Activated CD8-positive, alpha-beta memory T cell treated with anti-CD3 and anti-CD28 coated beads for 4 hours (primary cell): ENCODE measurements at regions not wholly inside any gene's neighbourhood (a gene's known extent, or its start where the extent isn't known, plus 50 kb on each side); places are given as distances from the start of the nearest gene placed in this dataset.
"Not testable (repeated sequence)": the region's sequence is repeated elsewhere in the genome, so short reads cannot be mapped to it uniquely, and the experiment has no call there.

ENCODE experiments used
- DNase-seq, 2 donors: peaks; one replicate each; pipeline ENCODE4 v3.0.0-alpha.2; 2020; ENCODE audit warnings: low read depth in 2 of 2

DNA sequence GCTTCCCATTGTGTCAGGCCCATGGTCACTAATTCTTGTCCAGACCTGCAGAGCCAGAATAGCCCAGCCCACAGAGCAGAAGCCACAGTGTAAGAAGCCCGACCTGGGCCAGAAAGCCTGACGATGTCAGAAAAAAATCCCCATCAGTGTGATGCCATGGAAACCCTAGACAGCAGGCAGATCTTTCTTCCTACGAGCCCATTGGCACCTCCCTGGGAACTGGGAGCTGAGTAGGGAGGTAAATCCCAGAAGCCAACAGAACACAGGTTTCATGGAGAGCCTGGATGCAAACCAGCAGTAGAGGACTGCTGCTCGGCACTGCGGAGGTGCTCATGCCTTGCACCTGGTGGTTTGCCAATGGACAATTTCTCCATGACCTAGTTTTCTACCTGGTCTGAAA, 82.2 kb upstream of the SLC22A16 start:
- no peak for DNase-seq

DNA sequence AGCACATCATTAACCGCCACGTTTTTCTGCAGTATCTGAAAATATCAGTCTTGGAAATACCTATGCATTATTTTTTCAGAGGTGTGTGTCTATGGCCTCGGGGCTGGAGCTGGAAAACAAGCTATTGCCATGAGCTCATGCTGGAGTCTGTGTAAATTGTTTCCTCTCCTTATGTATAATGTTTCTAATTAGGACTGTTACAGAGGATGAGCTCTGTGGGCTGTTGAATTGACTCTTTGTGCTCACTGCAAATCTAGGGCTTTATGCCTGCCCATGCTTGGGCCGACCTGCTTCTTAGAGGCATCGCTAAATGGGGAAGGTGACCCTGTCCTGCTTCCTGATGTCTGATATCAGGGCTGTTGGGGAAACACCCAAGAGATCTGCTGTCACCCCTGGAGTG, 80.8 kb upstream of the SLC22A16 start:
- DNase-seq = no peak

- DNase-seq = no peak
Measured at GRCh38 chr6:110556317-110557110, 80.1 kb upstream of the SLC22A16 start.

DNA sequence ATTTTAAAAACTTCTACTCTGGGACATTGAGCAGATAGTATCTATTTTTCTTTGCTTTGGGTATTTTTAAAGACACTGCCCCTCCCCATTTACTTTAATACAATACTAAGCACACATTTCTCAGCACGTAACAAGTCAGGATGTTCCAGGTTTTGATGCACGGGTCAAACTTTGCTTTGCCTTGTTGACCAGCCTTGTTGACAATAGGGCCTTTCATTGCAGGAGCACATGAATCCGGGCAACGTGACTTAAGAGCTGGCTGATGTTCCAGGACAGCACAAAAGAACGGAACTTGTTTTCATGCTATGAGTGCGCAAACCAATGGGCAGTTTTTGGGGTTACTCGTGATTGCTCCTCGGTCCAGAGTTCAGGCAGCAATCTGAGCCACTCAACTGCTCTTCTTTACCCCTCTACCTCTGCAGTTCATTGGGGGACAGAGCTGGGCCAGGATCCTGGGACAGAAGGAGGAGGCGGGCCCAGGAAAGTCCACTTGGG, 78.6 kb upstream of the SLC22A16 start:
- no peak for DNase-seq

- no peak for DNase-seq
Measured at GRCh38 chr6:110554441-110554840, 78.0 kb upstream of the SLC22A16 start.

GRCh38 chr6:110552901-110553641, 76.7 kb upstream of the SLC22A16 start:
- DNase-seq = no peak

- no peak for DNase-seq
Measured at GRCh38 chr6:110552076-110552475, 75.7 kb upstream of the SLC22A16 start.

GRCh38 chr6:110551088-110551487, 74.7 kb upstream of the SLC22A16 start:
- no peak for DNase-seq

- no peak for DNase-seq
Measured at GRCh38 chr6:110550353-110550752, 73.9 kb upstream of the SLC22A16 start.

DNA sequence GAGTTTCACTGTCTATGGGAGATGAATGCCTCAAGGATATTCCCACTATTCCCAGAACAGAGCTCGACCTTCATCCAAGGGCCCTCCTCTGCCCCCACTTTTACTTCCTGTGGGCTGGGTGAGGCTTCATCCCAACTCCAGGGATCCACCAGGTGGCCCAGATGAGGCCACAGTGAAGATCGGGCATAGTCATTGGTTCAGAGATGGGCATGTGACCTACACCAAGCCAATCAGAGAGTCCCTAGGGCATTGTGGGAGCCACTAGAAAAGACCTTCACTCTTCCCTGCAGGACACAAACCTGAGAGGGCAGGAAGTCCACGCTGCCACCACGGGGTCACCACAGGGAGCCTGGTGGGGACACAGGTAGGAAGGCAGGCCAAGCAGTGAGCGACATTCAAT, 72.9 kb upstream of the SLC22A16 start:
- DNase-seq = no peak

GRCh38 chr6:110548110-110548847, 71.9 kb upstream of the SLC22A16 start:
- DNase-seq = no peak

GRCh38 chr6:110547266-110547964, 71.0 kb upstream of the SLC22A16 start:
- DNase-seq = no peak

DNA sequence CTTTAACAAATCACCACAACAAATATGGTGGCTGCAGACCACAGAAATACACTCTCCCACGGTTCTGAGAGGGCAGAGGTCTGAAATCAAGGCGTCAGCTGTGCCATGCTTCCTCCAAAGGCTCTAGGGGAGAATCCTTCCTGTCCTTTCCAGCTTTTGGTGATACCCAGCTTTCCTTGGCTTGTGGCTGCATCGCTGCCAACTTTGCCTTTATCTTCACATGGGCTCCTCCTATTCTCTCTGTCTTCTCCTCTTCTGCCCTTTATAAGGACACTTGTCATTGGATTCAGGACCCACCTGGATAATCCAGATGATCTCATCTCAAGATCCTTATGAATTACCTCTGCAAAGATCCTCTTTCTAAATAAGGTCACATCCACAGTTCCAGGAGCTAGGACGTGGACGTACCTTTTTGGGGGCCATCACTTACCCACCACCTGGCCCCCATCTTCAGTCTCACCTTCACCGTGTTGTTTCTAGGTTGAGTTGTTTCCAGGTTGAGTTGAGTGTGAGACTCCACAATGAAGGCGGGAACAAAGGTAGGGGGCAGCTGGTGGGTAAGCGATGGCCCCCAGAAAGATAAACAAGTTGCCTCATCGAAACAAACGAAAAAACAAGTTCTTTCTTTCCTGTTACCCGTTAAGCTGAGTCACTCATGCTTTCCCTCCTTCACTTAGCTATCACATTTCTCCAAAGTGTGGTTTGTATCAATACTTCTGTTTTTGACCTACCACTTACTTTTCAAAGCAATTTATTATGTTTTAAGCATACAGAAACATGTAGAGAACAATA, 68.9 kb upstream of the SLC22A16 start:
- no peak for DNase-seq

DNA sequence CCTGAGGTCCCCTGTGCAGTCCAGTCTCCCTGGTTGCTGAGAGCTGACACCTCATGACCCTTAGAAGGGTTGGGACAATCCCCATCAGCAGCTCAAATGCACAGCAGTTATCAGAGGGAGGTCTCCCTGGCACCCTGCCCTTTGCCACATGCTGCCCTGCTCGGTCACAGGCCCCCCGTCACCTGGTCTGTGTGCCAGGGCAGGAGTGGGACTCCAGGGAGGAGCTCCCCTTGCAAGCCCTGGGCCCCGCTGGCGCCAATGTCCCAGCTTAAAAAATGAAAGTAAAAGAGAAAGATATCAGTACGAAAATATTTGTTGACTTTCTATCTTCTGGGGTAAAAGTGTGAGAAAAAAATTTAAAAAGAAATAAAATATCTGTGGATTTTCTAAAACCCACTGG, 68.1 kb upstream of the SLC22A16 start:
- no peak for DNase-seq

GRCh38 chr6:110543106-110543505, 66.7 kb upstream of the SLC22A16 start:
- no peak for DNase-seq

DNA sequence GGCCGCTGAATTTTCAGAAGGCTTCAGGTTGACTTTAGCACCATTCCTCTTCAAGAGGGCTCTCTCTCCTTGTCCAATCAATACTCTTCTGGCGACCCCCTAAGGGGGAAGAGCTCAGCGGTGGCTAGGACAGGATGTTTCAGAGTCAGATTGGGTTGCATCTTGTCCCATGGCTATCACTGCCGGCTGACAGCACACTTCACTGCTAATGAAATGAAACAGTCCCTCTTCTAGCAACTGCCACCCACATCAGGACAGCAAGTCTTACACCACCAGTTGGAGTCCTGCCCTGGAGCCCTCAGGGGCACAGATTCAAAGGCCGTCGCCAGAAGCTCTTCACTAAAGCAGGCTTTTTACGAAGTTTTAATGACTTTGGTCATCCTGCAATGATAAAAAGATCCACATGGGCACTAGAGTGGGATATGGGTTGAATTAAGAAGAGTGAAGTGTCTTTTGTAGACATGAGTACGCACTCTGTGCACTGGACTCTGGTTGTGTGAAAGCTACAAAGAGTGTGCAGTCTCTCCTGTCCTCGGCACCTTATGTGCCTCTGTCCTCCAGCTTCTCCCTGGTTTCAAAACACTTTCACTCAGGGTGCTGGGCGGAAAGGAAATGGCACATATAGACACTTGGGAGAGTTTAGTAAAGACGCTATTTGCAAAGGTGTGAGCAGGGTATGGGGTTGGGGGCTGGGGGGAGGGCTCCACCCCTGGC, 66.1 kb upstream of the SLC22A16 start:
- no peak for DNase-seq

- DNase-seq = no peak
Measured at GRCh38 chr6:110541701-110542309, 65.4 kb upstream of the SLC22A16 start.

DNA sequence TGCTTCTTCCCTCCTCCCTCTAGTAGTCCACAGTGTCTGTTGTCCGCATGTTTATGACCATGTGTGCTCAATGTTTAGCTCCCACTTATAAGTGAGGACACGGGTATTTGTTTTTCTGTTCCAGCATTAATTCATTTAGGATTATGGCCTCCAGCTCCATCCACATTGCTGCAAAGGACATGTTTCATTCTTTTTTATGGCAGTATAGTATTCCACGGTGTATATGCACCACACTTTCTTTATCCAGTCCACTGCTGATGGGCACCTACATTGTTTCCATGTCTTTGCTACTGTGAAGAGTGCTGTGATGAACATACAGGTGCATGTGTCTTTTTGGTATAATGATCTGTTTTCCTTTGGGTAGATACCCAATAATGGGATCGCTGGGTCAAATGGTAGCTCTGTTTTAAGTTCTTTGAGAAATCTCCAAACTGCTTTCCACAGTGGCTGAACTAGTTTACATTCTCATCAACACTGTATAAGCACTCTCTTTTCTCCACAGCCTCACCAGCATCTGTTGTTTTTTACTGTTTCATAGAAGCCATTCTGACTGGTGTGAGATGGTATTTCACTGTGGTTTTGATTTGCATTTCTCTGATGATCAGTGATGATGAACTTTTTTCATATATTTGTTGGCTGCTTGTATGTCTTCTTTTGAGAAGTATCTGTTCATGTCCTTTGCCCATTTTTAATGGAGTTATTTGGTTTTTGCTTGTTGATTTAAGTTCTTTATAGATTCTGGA, 63.0 kb upstream of the SLC22A16 start:
- DNase-seq = not testable (repeated sequence)
